Memory B cell (primary cell): ENCODE measurements at regions not wholly inside any gene's neighbourhood (a gene's known extent, or its start where the extent isn't known, plus 50 kb on each side); places are given as distances from the start of the nearest gene placed in this dataset.

Experiments
- ATAC-seq: fragments of 150-1000 bp; cut with Tn5 transposase; 2 replicates; pipeline ENCODE4 v1.10.0; 2021; ENCODE audit warnings: low read depth, mild to moderate bottlenecking, moderate library complexity
- DNase-seq, 2 donors: peaks; one replicate each; pipeline ENCODE4 v3.0.0; 2022; ENCODE audit warnings: low spot score in 2 of 2
- H3K27ac Mint-ChIP-seq: one replicate; pipeline ENCODE4 v1.8.0; 2022; ENCODE audit warnings: mild to moderate bottlenecking, moderate library complexity, mixed read lengths
- H3K27me3 Mint-ChIP-seq: one replicate; pipeline ENCODE4 v1.8.0; 2022; ENCODE audit warnings: mixed read lengths
- H3K36me3 Mint-ChIP-seq: one replicate; pipeline ENCODE4 v1.8.0; 2022; ENCODE audit warnings: mild to moderate bottlenecking, mixed read lengths
- H3K4me1 Mint-ChIP-seq: one replicate; pipeline ENCODE4 v1.8.0; 2022; ENCODE audit warnings: mixed read lengths
- H3K4me3 Mint-ChIP-seq: one replicate; pipeline ENCODE4 v1.8.0; 2022; ENCODE audit warnings: mild to moderate bottlenecking, moderate library complexity, mixed read lengths
- H3K9me3 Mint-ChIP-seq: one replicate; pipeline ENCODE4 v1.8.0; 2022; ENCODE audit warnings: mixed read lengths

DNA sequence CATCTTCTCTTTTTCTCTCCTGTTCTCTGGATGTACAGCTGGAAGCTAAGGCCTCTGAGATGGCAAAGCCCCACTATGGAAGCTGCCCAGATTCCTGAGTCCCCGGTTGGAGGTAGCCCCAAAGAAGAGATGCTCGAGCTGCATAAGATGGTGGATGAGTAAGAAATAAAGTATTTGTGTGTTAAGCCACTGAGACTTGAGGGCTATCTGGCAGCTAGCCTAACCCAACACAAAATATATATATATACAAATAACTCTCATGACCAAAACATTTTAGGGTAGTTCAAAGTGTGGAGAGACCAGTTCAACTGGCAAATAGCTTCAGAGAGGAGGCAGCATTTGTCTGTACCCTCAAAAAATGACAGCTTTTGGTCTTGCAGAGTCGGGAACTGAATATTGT is 72.4 kb upstream of the PDE1C start:
- H3K27ac Mint-ChIP-seq = no peak overlapping the region
- ATAC-seq (no peak), DNase-seq (no peak)
- peaks cover 2% of the 10 kb centered on the region for H3K9me3 Mint-ChIP-seq
- H3K4me3 Mint-ChIP-seq = no peak overlapping the region
- no peaks in the 10 kb centered on the region for H3K36me3 Mint-ChIP-seq
- no peaks in the 10 kb centered on the region for H3K4me1 Mint-ChIP-seq
- peaks cover 2% of the 10 kb centered on the region for H3K27me3 Mint-ChIP-seq

DNA sequence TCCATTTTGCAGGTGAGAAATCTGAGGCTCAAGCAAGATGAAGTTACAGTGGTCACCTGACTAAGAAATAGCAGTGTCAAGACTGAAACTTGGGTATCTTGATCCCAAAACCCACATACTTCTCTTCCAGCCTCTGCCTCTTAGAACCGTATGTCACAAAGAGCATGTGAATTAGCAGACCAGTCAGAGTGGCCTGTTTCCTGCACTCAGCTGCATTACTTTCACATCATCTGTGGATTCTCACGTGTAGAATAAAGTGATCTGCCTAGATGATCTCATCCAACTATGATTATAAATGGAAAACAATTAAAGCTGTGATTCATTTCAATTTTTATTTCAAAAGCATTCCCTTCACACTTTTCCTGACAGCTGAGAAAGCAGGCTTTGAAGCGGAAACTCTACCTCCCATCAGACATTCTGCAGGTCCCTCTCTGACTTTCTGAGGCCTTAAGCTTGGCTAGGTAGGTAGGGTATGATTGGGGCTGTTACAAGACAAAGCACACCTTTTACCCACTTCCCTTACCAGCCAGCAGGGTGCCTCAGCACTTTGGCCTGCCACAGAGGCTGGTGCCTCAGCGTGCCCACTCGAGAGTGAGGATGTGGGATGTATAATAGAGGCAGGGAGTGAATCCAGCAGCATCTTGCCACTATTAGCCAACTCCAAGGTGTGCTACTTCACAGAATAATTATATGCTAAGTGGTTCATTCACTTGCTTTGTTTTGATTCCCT is 70.2 kb upstream of the PDE1C start:
- no peak for DNase-seq
- Mint-ChIP-seq H3K36me3 (no peaks in the 10 kb centered on the region), H3K4me3 (no peak overlapping the region), H3K27me3 (peaks cover 2% of the 10 kb centered on the region), H3K9me3 (peaks cover 2% of the 10 kb centered on the region), H3K27ac (no peak overlapping the region), H3K4me1 (no peaks in the 10 kb centered on the region)
- no peak for ATAC-seq

DNA sequence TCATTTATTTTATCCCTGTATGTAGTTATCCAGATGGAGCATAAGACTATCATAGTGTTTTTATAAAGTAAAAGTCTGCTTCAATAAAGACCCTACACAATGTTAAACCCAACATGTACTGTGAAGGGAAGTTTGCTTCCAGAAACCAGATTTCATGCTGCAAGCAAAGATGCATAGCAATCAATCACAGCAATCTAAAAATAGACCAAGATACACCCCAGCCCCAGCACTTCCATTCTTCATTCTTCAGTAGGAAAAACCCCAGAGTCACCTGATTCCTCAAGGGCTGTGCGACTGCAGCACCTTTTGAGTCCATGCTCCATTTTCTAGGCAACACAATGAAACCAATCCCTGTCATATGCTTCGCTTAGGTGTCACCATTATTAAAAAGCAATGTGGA is 66.9 kb upstream of the PDE1C start:
- DNase-seq (no peak), ATAC-seq (no peak)
- Mint-ChIP-seq H3K36me3 (no peaks in the 10 kb centered on the region), H3K9me3 (peaks cover 6% of the 10 kb centered on the region), H3K4me1 (no peaks in the 10 kb centered on the region), H3K4me3 (no peak overlapping the region), H3K27ac (no peak overlapping the region), H3K27me3 (no peaks in the 10 kb centered on the region)

DNA sequence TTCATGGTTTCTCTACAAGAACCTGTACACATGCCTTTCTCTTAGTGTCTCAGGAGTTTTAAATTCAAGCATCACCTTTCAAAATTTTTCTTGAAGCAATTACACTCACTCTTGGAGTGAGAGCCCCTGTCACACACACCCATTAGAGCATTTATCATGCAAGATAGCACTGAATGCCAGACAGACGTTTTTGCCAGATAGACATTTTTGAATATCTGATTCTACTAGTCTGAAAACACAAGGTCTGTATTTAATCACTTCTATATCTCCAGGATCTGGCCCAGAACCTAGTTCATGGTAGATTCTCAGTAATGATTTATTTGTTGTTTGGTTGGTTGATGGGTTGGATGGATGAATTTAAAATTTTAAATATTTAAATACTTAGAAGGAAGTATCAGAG is 60.9 kb upstream of the PDE1C start:
- no peak for DNase-seq
- no peaks in the 10 kb centered on the region for H3K27me3 Mint-ChIP-seq
- H3K27ac Mint-ChIP-seq = no peak overlapping the region
- H3K36me3 Mint-ChIP-seq = no peaks in the 10 kb centered on the region
- no peak overlapping the region for H3K4me3 Mint-ChIP-seq
- peaks cover 13% of the 10 kb centered on the region for H3K9me3 Mint-ChIP-seq
- ATAC-seq = no peak
- no peaks in the 10 kb centered on the region for H3K4me1 Mint-ChIP-seq

DNA sequence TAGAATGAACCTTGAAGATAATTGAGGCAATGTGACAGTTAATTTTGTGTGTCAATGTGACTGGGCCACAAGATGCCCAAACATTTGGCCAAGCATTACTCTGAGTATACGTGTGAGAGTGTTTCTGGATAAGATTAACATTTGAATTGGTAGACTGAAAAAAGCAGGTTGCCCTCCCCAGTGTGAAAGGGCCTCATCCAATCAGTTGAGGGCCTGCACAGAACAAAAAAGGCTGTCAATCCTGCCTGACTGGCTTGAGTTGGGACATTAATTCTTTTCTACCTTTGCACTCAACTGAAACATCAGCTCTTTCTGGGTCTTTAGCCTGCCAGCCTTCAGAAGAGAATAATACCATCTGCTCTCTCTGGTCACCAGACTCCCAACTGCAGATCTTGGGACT is 56.6 kb upstream of the PDE1C start:
- no peak for ATAC-seq
- DNase-seq = no peak
- Mint-ChIP-seq H3K27ac (no peak overlapping the region), H3K27me3 (no peaks in the 10 kb centered on the region), H3K36me3 (no peaks in the 10 kb centered on the region), H3K4me1 (no peaks in the 10 kb centered on the region), H3K4me3 (no peak overlapping the region), H3K9me3 (peaks cover 13% of the 10 kb centered on the region)
